Loucy (cell line): ENCODE measurements at regions not wholly inside any gene's neighbourhood (a gene's known extent, or its start where the extent isn't known, plus 50 kb on each side); places are given as distances from the start of the nearest gene placed in this dataset.

Experiments used
- CTCF ChIP-seq: fragments of 200-600 bp; sonication (generic); conservative IDR thresholded peaks from 2 replicates; pipeline ENCODE4 v1.5.1; 2014; ENCODE audit warnings: mild to moderate bottlenecking, antibody characterized with exemption, low read length
- EZH2phosphoT487 ChIP-seq: fragments of 200-600 bp; IDR thresholded peaks from 2 replicates; pipeline ENCODE4 v1.6.1; 2018; ENCODE audit warnings: antibody characterized with exemption, mild to moderate bottlenecking, moderate library complexity, borderline replicate concordance

- TF ChIP-seq CTCF (no peak), EZH2phosphoT487 (no peak)
Measured at GRCh38 chr7:19413443-19413965, 268.3 kb upstream of the FERD3L start.
